ENCODE measurements at regions not wholly inside any gene's neighbourhood (a gene's known extent, or its start where the extent isn't known, plus 50 kb on each side); places are given as distances from the start of the nearest gene placed in this dataset.

DNA sequence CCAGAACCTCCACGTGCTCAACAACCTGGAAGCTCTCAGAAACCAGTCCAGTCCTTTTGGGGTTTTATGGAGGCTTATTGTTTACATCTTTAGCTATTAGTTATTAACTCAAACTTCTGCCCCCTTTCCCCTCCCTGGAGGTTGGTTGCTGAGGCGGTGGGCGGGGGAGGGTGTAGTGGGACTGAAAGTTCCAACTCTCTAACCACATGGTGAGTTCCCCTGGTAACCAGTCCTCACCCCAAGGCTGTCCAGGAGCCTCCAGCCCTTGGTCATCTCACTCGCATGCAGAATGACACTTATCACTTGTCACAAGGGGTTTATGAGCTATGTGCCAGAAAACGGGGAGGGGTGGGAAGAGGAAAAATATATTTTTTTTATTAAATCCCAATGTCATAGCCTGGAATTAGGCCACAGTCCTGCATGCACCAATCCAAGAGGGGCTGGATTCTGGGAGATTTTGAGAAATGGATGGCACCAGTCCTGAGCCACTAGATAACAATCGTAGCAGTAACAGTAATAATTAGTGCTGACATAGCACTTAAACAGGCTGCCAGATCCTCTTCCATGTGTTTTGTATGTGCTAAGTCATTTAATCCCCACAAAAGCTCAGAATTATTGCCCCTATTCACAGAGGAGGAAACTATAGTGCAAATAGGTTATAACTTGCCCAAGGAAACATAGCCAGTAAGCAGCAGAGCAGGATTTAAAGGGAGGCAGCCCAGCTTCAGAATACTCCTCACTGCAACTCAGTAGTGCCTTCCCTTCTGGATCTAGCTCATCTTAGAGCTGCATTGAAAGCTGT lies 85.7 kb downstream of the CRYGS start (continued):
- TF ChIP-seq, protein P1, sequence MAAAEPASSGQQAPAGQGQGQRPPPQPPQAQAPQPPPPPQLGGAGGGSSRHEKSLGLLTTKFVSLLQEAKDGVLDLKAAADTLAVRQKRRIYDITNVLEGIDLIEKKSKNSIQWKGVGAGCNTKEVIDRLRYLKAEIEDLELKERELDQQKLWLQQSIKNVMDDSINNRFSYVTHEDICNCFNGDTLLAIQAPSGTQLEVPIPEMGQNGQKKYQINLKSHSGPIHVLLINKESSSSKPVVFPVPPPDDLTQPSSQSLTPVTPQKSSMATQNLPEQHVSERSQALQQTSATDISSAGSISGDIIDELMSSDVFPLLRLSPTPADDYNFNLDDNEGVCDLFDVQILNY (CRISPR knock-in tag; IDR thresholded peaks at IDR 0.05) = no peak
- no peak for TF ChIP-seq CBFB (CRISPR knock-in tag; IDR thresholded peaks at IDR 0.05; ENCODE audit: low read depth)
- TF ChIP-seq SMAD4 (CRISPR knock-in tag; IDR thresholded peaks at IDR 0.05) = no peak
- TF ChIP-seq ZNF671 (CRISPR knock-in tag; IDR thresholded peaks at IDR 0.05) = no peak
- TF ChIP-seq, protein P2, sequence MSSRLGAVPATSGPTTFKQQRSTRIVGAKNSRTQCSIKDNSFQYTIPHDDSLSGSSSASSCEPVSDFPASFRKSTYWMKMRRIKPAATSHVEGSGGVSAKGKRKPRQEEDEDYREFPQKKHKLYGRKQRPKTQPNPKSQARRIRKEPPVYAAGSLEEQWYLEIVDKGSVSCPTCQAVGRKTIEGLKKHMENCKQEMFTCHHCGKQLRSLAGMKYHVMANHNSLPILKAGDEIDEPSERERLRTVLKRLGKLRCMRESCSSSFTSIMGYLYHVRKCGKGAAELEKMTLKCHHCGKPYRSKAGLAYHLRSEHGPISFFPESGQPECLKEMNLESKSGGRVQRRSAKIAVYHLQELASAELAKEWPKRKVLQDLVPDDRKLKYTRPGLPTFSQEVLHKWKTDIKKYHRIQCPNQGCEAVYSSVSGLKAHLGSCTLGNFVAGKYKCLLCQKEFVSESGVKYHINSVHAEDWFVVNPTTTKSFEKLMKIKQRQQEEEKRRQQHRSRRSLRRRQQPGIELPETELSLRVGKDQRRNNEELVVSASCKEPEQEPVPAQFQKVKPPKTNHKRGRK (CRISPR knock-in tag; IDR thresholded peaks at IDR 0.05; ENCODE audit: borderline replicate concordance) = no peak
- TF ChIP-seq, protein P3, sequence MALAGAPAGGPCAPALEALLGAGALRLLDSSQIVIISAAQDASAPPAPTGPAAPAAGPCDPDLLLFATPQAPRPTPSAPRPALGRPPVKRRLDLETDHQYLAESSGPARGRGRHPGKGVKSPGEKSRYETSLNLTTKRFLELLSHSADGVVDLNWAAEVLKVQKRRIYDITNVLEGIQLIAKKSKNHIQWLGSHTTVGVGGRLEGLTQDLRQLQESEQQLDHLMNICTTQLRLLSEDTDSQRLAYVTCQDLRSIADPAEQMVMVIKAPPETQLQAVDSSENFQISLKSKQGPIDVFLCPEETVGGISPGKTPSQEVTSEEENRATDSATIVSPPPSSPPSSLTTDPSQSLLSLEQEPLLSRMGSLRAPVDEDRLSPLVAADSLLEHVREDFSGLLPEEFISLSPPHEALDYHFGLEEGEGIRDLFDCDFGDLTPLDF (CRISPR knock-in tag; IDR thresholded peaks at IDR 0.05) = no peak
- TF ChIP-seq IRF2 (CRISPR knock-in tag; IDR thresholded peaks at IDR 0.05; ENCODE audit: borderline replicate concordance, low read depth) = no peak

DNA sequence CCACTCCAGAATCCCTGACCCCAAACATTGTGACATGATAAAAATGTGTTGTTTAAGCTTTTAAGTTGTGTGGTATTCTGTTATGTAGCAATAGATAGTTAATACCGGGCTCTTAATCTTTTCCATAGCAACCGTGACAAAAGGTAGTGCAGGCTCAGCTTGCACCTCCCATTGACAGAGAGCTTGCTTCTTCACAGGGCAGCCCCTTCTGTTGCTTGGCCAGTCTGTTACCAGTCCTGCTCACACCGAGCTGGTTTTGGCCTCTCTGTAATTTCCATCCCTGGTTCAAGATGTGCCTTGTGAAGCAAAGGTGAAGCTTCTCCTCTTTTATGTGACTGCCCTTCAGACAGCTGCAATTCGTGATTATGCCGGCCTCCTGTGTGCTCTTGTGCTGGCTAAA lies 86.9 kb downstream of the CRYGS start:
- Mint-ChIP-seq H3K9me3 (no peaks in the 10 kb centered on the region), H3K4me3 (no peak overlapping the region), H3K4me1 (peaks cover 4% of the 10 kb centered on the region; the same call in 1 of the 2 replicates), H3K27me3 (ENCODE audit: low read depth) (no peaks in the 10 kb centered on the region), H3K27ac (no peak overlapping the region), H3K36me3 (no peaks in the 10 kb centered on the region)
- CTCF ChIA-PET = interaction anchor here (0.6 kb wide), 1 partner anchor 140 kb away, joined by 3 read pairs; no protein-coding TSS in a partner anchor
- DNase-seq (ENCODE audit: low spot score) = no peak
- TF ChIP-seq JAZF1 (CRISPR knock-in tag; IDR thresholded peaks at IDR 0.05) (no peak), TEAD1 (CRISPR knock-in tag; IDR thresholded peaks at IDR 0.05) (no peak)
- TF ChIP-seq, protein P4, sequence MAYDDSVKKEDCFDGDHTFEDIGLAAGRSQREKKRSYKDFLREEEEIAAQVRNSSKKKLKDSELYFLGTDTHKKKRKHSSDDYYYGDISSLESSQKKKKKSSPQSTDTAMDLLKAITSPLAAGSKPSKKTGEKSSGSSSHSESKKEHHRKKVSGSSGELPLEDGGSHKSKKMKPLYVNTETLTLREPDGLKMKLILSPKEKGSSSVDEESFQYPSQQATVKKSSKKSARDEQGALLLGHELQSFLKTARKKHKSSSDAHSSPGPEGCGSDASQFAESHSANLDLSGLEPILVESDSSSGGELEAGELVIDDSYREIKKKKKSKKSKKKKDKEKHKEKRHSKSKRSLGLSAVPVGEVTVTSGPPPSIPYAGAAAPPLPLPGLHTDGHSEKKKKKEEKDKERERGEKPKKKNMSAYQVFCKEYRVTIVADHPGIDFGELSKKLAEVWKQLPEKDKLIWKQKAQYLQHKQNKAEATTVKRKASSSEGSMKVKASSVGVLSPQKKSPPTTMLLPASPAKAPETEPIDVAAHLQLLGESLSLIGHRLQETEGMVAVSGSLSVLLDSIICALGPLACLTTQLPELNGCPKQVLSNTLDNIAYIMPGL (CRISPR knock-in tag; IDR thresholded peaks at IDR 0.05) = no peak
- POLR2A ChIA-PET = no interaction called here
- ATAC-seq = no peak

DNA sequence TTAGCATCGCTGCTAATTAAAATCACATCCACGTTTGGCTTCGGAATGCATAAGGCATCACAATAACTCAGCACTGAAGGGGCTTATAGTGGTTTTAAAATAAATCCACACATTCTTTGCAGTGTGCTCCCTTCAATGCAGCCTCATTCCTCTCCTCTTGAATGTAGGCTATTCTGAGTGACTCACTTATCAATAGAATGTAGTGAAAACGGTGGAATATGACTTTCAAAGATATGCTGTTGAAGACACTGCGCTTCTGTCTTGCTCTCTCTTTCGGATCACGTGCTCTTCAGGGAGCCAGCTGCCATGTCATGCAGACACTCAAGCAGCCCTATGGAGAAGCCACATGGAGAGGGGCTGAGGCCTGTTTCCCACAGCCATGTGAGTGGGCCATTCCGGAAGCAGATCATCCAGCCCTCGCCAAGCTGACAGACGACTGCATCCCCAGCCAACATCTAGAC lies 87.4 kb downstream of the CRYGS start:
- Mint-ChIP-seq H3K27ac (no peak overlapping the region; the same call in 1 of the 2 replicates), H3K4me3 (no peak overlapping the region), H3K4me1 (peaks cover 4% of the 10 kb centered on the region; the same call in 1 of the 2 replicates), H3K9me3 (no peaks in the 10 kb centered on the region), H3K27me3 (ENCODE audit: low read depth) (no peaks in the 10 kb centered on the region), H3K36me3 (no peaks in the 10 kb centered on the region)
- DNase-seq (ENCODE audit: low spot score) (no peak), ATAC-seq (no peak)
- CTCF ChIA-PET = interaction anchor here (0.6 kb wide), 2 partner anchors 138 to 139 kb away, joined by 3 read pairs; no protein-coding TSS in a partner anchor
- POLR2A ChIA-PET = no interaction called here
- TF ChIP-seq, protein P5, sequence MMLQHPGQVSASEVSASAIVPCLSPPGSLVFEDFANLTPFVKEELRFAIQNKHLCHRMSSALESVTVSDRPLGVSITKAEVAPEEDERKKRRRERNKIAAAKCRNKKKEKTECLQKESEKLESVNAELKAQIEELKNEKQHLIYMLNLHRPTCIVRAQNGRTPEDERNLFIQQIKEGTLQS (CRISPR knock-in tag; conservative IDR thresholded peaks at IDR 0.05) = no peak
- TF ChIP-seq, protein P6, sequence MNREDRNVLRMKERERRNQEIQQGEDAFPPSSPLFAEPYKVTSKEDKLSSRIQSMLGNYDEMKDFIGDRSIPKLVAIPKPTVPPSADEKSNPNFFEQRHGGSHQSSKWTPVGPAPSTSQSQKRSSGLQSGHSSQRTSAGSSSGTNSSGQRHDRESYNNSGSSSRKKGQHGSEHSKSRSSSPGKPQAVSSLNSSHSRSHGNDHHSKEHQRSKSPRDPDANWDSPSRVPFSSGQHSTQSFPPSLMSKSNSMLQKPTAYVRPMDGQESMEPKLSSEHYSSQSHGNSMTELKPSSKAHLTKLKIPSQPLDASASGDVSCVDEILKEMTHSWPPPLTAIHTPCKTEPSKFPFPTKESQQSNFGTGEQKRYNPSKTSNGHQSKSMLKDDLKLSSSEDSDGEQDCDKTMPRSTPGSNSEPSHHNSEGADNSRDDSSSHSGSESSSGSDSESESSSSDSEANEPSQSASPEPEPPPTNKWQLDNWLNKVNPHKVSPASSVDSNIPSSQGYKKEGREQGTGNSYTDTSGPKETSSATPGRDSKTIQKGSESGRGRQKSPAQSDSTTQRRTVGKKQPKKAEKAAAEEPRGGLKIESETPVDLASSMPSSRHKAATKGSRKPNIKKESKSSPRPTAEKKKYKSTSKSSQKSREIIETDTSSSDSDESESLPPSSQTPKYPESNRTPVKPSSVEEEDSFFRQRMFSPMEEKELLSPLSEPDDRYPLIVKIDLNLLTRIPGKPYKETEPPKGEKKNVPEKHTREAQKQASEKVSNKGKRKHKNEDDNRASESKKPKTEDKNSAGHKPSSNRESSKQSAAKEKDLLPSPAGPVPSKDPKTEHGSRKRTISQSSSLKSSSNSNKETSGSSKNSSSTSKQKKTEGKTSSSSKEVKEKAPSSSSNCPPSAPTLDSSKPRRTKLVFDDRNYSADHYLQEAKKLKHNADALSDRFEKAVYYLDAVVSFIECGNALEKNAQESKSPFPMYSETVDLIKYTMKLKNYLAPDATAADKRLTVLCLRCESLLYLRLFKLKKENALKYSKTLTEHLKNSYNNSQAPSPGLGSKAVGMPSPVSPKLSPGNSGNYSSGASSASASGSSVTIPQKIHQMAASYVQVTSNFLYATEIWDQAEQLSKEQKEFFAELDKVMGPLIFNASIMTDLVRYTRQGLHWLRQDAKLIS (CRISPR knock-in tag; IDR thresholded peaks at IDR 0.05; ENCODE audit: borderline replicate concordance) = no peak
- TF ChIP-seq HMGA2 (CRISPR knock-in tag; IDR thresholded peaks at IDR 0.05) (no peak), JUN (CRISPR knock-in tag; IDR thresholded peaks at IDR 0.05) (no peak), NR1H2 (CRISPR knock-in tag; IDR thresholded peaks at IDR 0.05) (no peak), ZNF317 (CRISPR knock-in tag; IDR thresholded peaks at IDR 0.05; ENCODE audit: borderline replicate concordance, low read depth) (no peak)
- TF ChIP-seq, protein P7, sequence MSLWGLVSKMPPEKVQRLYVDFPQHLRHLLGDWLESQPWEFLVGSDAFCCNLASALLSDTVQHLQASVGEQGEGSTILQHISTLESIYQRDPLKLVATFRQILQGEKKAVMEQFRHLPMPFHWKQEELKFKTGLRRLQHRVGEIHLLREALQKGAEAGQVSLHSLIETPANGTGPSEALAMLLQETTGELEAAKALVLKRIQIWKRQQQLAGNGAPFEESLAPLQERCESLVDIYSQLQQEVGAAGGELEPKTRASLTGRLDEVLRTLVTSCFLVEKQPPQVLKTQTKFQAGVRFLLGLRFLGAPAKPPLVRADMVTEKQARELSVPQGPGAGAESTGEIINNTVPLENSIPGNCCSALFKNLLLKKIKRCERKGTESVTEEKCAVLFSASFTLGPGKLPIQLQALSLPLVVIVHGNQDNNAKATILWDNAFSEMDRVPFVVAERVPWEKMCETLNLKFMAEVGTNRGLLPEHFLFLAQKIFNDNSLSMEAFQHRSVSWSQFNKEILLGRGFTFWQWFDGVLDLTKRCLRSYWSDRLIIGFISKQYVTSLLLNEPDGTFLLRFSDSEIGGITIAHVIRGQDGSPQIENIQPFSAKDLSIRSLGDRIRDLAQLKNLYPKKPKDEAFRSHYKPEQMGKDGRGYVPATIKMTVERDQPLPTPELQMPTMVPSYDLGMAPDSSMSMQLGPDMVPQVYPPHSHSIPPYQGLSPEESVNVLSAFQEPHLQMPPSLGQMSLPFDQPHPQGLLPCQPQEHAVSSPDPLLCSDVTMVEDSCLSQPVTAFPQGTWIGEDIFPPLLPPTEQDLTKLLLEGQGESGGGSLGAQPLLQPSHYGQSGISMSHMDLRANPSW (CRISPR knock-in tag; conservative IDR thresholded peaks at IDR 0.05; ENCODE audit: low read depth) = no peak
- TF ChIP-seq, protein P8, sequence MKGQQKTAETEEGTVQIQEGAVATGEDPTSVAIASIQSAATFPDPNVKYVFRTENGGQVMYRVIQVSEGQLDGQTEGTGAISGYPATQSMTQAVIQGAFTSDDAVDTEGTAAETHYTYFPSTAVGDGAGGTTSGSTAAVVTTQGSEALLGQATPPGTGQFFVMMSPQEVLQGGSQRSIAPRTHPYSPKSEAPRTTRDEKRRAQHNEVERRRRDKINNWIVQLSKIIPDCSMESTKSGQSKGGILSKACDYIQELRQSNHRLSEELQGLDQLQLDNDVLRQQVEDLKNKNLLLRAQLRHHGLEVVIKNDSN (CRISPR knock-in tag; IDR thresholded peaks at IDR 0.05) = no peak

Measured in WTC11 (cell line).